ENCODE measurements at regions not wholly inside any gene's neighbourhood (a gene's known extent, or its start where the extent isn't known, plus 50 kb on each side); places are given as distances from the start of the nearest gene placed in this dataset.

DNA sequence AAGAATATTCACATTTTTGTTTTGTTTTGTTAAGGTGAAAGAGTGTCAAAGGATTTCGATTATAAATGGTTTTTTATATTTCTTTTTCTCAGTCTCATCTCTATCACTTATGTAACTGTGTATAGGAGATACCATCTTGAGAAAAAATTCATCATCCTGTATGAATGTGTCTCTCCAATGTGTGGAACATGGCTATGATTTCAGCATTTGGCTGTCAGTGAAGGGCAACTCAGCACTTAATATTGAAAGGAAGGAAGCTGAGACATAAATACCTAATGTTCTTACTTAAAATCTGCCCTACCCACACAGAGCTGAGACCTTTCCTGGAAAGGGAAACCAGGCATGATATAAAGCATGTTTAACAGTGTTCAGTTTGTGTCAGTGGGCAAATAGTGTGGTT is 474.2 kb upstream of the RIOK2 start:
- Histone ChIP-seq H3K27me3 (ENCODE audit: control insufficient read depth, insufficient read depth, low read length) (no peaks in the 10 kb centered on the region), H4K8ac (ENCODE audit: low read depth in 2 of 2, low read length in 2 of 2) (no peak overlapping the region), H3K27ac (ENCODE audit: insufficient read depth, low read length) (no peak overlapping the region), H3K4me3 (ENCODE audit: insufficient read depth, low read depth, low read length) (no peak overlapping the region), H3K9me1 (ENCODE audit: insufficient read depth, low read length) (no peaks in the 10 kb centered on the region), H3K36me3 (ENCODE audit: control insufficient read depth, insufficient read depth, low read length) (no peaks in the 10 kb centered on the region), H4K5ac (ENCODE audit: low read depth, low read length) (no peak overlapping the region), H3K9me3 (ENCODE audit: control insufficient read depth, insufficient read depth, low read length) (no peaks in the 10 kb centered on the region), H2BK15ac (ENCODE audit: low read depth, low read length) (no peak overlapping the region), H2BK5ac (ENCODE audit: low read depth, low read length, poor library complexity, severe bottlenecking) (no peak overlapping the region), H2BK20ac (ENCODE audit: low read depth, low read length) (no peak overlapping the region), H3K23ac (ENCODE audit: low read depth, low read length) (no peak overlapping the region), H3K4ac (ENCODE audit: low read depth, low read length) (no peak overlapping the region), H3K18ac (ENCODE audit: low read depth, low read length) (no peak overlapping the region), H3K56ac (ENCODE audit: extremely low read depth, insufficient read depth, low read length) (no peak overlapping the region), H3K4me2 (ENCODE audit: low read depth, low read length) (no peak overlapping the region), H3K14ac (replicated peaks; ENCODE audit: low read depth, low read length) (no peak overlapping the region), H4K91ac (ENCODE audit: insufficient read depth, low read depth, low read length) (no peak overlapping the region), H4K20me1 (ENCODE audit: insufficient read depth, low read length) (no peaks in the 10 kb centered on the region), H2BK120ac (ENCODE audit: low read depth, low read length) (no peak overlapping the region), H2AK5ac (ENCODE audit: low read depth, low read length) (no peak overlapping the region), H3K79me1 (ENCODE audit: low read depth in 1 of 2, low read length in 2 of 2) (no peaks in the 10 kb centered on the region), H2AK9ac (replicated peaks; ENCODE audit: low read depth, low read length, poor library complexity) (no peak overlapping the region), H2AFZ (replicated peaks; ENCODE audit: low read length, poor library complexity) (no peak overlapping the region), H3K9ac (ENCODE audit: low read depth, low read length) (no peak overlapping the region), H3K4me1 (ENCODE audit: control insufficient read depth, insufficient read depth, low read length) (no peaks in the 10 kb centered on the region)
- TF ChIP-seq, protein P1, sequence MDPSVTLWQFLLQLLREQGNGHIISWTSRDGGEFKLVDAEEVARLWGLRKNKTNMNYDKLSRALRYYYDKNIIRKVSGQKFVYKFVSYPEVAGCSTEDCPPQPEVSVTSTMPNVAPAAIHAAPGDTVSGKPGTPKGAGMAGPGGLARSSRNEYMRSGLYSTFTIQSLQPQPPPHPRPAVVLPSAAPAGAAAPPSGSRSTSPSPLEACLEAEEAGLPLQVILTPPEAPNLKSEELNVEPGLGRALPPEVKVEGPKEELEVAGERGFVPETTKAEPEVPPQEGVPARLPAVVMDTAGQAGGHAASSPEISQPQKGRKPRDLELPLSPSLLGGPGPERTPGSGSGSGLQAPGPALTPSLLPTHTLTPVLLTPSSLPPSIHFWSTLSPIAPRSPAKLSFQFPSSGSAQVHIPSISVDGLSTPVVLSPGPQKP (IDR thresholded peaks at IDR 0.05; ENCODE audit: borderline replicate concordance, low read depth, low read length): no peak
- TF ChIP-seq, protein P2, sequence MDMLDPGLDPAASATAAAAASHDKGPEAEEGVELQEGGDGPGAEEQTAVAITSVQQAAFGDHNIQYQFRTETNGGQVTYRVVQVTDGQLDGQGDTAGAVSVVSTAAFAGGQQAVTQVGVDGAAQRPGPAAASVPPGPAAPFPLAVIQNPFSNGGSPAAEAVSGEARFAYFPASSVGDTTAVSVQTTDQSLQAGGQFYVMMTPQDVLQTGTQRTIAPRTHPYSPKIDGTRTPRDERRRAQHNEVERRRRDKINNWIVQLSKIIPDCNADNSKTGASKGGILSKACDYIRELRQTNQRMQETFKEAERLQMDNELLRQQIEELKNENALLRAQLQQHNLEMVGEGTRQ (IDR thresholded peaks at IDR 0.05; ENCODE audit: low read depth, low read length): no peak
- CTCF ChIA-PET: no interaction called here
- intact Hi-C loops (cut with micrococcal nuclease): no loop called here
- POLR2A ChIA-PET (ENCODE audit: unreplicated experiment): no interaction called here
- in situ Hi-C loops (cut with MboI; ENCODE audit: low sequenced_read_pairs): no loop called here
- DNase-seq (no peak), ATAC-seq (ENCODE audit: low read depth) (no peak)
- BruUV-seq (replicated peaks): no TSS peak
- WGBS, 2 experiments (ENCODE audit: extremely low coverage in 2 of 2, insufficient read length in 1 of 2): no CpG with 5 or more reads among the region's 1 CpG
- dilution Hi-C loops (cut with HindIII; ENCODE audit: low sequenced_read_pairs, unreplicated experiment): no loop called here
